ENCODE measurements at regions not wholly inside any gene's neighbourhood (a gene's known extent, or its start where the extent isn't known, plus 50 kb on each side); places are given as distances from the start of the nearest gene placed in this dataset.

DNA sequence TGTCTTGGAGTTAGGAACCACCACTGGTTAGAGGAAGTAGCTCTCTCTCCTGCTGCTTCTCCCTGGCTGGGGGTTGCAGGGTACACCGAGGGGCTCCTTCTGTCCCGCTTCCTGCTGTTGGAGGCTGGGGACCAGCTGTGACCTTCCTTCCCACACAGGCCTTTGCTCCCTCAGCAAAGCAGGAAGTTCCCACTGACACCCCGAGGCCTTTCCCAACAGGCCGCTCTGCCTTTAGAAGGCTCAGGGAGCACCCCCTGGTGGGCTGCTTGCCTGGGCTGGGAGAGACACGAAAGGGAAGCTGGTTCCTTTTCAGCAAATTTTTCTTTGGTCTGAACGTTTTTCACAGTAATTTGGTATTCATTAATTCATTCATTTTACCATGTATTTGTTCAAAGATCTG is 527.9 kb upstream of the B3GAT1 start:
- ChIA-PET POLR2A (no interaction called here), CTCF (no interaction called here)
- DNase-seq (no peak), ATAC-seq (ENCODE audit: low read depth) (no peak)
- Histone ChIP-seq H3K4me2 (replicated peaks; ENCODE audit: low read depth, low read length, poor library complexity, severe bottlenecking) (no peak overlapping the region), H3K36me3 (replicated peaks in 1 of 2; ENCODE audit: control extremely low read depth in 1 of 2, control insufficient read depth in 1 of 2, extremely low read depth in 1 of 2, insufficient read depth in 2 of 2, low read length in 1 of 2) (no peaks in the 10 kb centered on the region), H3K27me3 (replicated peaks in 1 of 4; ENCODE audit: control extremely low read depth in 1 of 4, control insufficient read depth in 3 of 4, insufficient read depth in 4 of 4, low read length in 3 of 4) (peaks cover 0 to 2% (median 0%) of the 10 kb centered on the region in 4 experiments), H3K79me2 (ENCODE audit: control insufficient read depth, insufficient read depth, low read length) (no peaks in the 10 kb centered on the region), H3K9ac (ENCODE audit: low read length) (no peak overlapping the region), H3K4me1 (ENCODE audit: control insufficient read depth in 2 of 2, insufficient read depth in 2 of 2, low read length in 2 of 2) (no peaks in the 10 kb centered on the region), H4K20me1 (ENCODE audit: control insufficient read depth, insufficient read depth, low read length, poor library complexity, severe bottlenecking) (no peaks in the 10 kb centered on the region), H3K27ac (ENCODE audit: low read length in 2 of 2) (no peak overlapping the region), H2AFZ (ENCODE audit: insufficient read depth, low read depth, low read length, poor library complexity, severe bottlenecking) (no peak overlapping the region), H3K4me3 (ENCODE audit: control extremely low read depth in 1 of 5, extremely low read depth in 1 of 5, insufficient read depth in 1 of 5, low read depth in 2 of 5, low read length in 4 of 5) (no peak overlapping the region), H3K9me3 (ENCODE audit: control extremely low read depth in 1 of 3, control insufficient read depth in 2 of 3, insufficient read depth in 1 of 3, low read length in 2 of 3) (no peaks in the 10 kb centered on the region)
- Mint-ChIP-seq H3K27me3 (no peaks in the 10 kb centered on the region), H3K4me1 (no peaks in the 10 kb centered on the region), H3K4me3 (no peak overlapping the region), H3K9me3 (ENCODE audit: insufficient read depth) (no peaks in the 10 kb centered on the region), H3K27ac (no peak overlapping the region)
- intact Hi-C loops (cut with micrococcal nuclease) = no loop called here
- TF ChIP-seq EZH2 (IDR thresholded peaks at IDR 0.05; ENCODE audit: borderline replicate concordance, insufficient read depth, low read depth, low read length, poor library complexity, severe bottlenecking) = no peak
- TF ChIP-seq, protein P1, sequence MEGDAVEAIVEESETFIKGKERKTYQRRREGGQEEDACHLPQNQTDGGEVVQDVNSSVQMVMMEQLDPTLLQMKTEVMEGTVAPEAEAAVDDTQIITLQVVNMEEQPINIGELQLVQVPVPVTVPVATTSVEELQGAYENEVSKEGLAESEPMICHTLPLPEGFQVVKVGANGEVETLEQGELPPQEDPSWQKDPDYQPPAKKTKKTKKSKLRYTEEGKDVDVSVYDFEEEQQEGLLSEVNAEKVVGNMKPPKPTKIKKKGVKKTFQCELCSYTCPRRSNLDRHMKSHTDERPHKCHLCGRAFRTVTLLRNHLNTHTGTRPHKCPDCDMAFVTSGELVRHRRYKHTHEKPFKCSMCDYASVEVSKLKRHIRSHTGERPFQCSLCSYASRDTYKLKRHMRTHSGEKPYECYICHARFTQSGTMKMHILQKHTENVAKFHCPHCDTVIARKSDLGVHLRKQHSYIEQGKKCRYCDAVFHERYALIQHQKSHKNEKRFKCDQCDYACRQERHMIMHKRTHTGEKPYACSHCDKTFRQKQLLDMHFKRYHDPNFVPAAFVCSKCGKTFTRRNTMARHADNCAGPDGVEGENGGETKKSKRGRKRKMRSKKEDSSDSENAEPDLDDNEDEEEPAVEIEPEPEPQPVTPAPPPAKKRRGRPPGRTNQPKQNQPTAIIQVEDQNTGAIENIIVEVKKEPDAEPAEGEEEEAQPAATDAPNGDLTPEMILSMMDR (IDR thresholded peaks at IDR 0.05) = no peak
- 58% methylated on average over 3 of the region's 6 CpGs for WGBS (ENCODE audit: insufficient coverage)

DNA sequence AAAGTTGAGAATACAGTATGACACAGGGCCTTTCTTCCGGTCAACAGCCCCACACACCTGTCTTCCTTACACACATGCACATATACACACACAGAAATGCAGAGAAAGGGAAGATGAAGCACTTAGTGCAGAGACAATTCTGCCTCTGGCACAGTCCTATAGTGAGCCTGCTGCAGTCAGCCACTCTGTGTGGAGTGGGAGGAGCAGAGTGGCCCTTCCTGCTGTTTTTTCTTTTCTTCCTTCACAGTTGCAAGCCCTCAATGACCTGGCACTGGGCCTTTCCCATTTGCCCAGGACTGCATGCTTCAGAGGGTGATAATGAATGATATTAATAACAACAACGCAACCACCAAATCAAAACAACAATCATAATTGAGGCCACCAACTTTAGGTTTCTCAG is 527.0 kb upstream of the B3GAT1 start:
- WGBS (ENCODE audit: insufficient coverage) = no CpG with 5 or more reads among the region's 2 CpGs

More for the DNA sequence above, 527.0 kb upstream of the B3GAT1 start:
- ChIA-PET CTCF (no interaction called here), POLR2A (no interaction called here)
- H3K27ac ChIP-seq (ENCODE audit: low read length in 2 of 2) = no peak overlapping the region
- no peaks in the 10 kb centered on the region for H3K9me3 ChIP-seq (ENCODE audit: control extremely low read depth in 1 of 3, control insufficient read depth in 2 of 3, insufficient read depth in 1 of 3, low read length in 2 of 3)
- H3K36me3 ChIP-seq (replicated peaks in 1 of 2; ENCODE audit: control extremely low read depth in 1 of 2, control insufficient read depth in 1 of 2, extremely low read depth in 1 of 2, insufficient read depth in 2 of 2, low read length in 1 of 2) = no peaks in the 10 kb centered on the region
- H3K9ac ChIP-seq (ENCODE audit: low read length) = no peak overlapping the region
- no peak overlapping the region for H3K27ac Mint-ChIP-seq
- H3K27me3 Mint-ChIP-seq = no peaks in the 10 kb centered on the region
- intact Hi-C loops (cut with micrococcal nuclease) = no loop called here
- H2AFZ ChIP-seq (ENCODE audit: insufficient read depth, low read depth, low read length, poor library complexity, severe bottlenecking) = no peak overlapping the region
- no peaks in the 10 kb centered on the region for H4K20me1 ChIP-seq (ENCODE audit: control insufficient read depth, insufficient read depth, low read length, poor library complexity, severe bottlenecking)
- TF ChIP-seq, protein P1 (IDR thresholded peaks at IDR 0.05) = no peak
- no peak for TF ChIP-seq EZH2 (IDR thresholded peaks at IDR 0.05; ENCODE audit: borderline replicate concordance, insufficient read depth, low read depth, low read length, poor library complexity, severe bottlenecking)
- H3K4me2 ChIP-seq (replicated peaks; ENCODE audit: low read depth, low read length, poor library complexity, severe bottlenecking) = no peak overlapping the region
- no peaks in the 10 kb centered on the region for H3K79me2 ChIP-seq (ENCODE audit: control insufficient read depth, insufficient read depth, low read length)
- ATAC-seq (ENCODE audit: low read depth) (no peak), DNase-seq (no peak)
- peaks cover 0 to 2% (median 0%) of the 10 kb centered on the region in 4 experiments for H3K27me3 ChIP-seq (replicated peaks in 1 of 4; ENCODE audit: control extremely low read depth in 1 of 4, control insufficient read depth in 3 of 4, insufficient read depth in 4 of 4, low read length in 3 of 4)
- no peaks in the 10 kb centered on the region for H3K9me3 Mint-ChIP-seq (ENCODE audit: insufficient read depth)
- no peaks in the 10 kb centered on the region for H3K4me1 Mint-ChIP-seq
- no peak overlapping the region for H3K4me3 Mint-ChIP-seq
- H3K4me3 ChIP-seq (ENCODE audit: control extremely low read depth in 1 of 5, extremely low read depth in 1 of 5, insufficient read depth in 1 of 5, low read depth in 2 of 5, low read length in 4 of 5) = no peak overlapping the region
- no peaks in the 10 kb centered on the region for H3K4me1 ChIP-seq (ENCODE audit: control insufficient read depth in 2 of 2, insufficient read depth in 2 of 2, low read length in 2 of 2)
